BE2C (cell line): ENCODE measurements at regions not wholly inside any gene's neighbourhood (a gene's known extent, or its start where the extent isn't known, plus 50 kb on each side); places are given as distances from the start of the nearest gene placed in this dataset.

ENCODE experiments used
- DNase-seq: peaks from one replicate; pipeline ENCODE4 v3.0.0-alpha.2; 2020
- H3K27me3 ChIP-seq: fragments of 250-450 bp; sonication (Bioruptor Pico); 2 replicates; pipeline ENCODE4 v1.5.1; 2020; ENCODE audit warnings: mild to moderate bottlenecking
- H3K36me3 ChIP-seq: fragments of 250-450 bp; sonication (Bioruptor Pico); 2 replicates; pipeline ENCODE4 v1.5.1; 2020; ENCODE audit warnings: mild to moderate bottlenecking
- H3K4me1 ChIP-seq: fragments of 250-450 bp; sonication (Bioruptor Pico); 2 replicates; pipeline ENCODE4 v1.5.1; 2020
- H3K4me3 ChIP-seq: 2 replicates; pipeline ENCODE4 v1.5.1; 2011; ENCODE audit warnings: low read depth, low read length
- H3K9me3 ChIP-seq: fragments of 250-450 bp; sonication (Bioruptor Pico); 2 replicates; pipeline ENCODE4 v1.5.1; 2020
- CTCF ChIP-seq: IDR thresholded peaks from 2 replicates; pipeline ENCODE4 v1.5.1; 2012; ENCODE audit warnings: mild to moderate bottlenecking, low read depth, low read length

DNA sequence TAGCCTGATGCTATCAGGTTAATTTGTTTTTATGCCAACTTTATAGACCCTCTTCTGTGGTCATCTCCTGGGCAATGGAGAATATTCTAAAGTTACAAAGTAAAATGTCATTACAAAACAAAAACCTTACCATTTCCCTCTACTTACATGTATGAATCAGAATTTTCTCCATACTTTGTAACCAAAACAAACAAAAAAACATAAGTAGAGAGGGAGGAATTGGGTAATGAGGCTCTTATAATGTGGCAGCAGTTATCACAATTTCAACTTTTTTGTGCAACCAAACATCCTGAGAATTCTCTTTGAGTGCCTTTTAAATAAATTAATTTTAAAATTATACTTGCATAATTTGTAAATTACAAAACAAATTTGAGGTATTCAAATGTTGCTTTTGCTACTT, 332.8 kb downstream of the TXNL1 start:
- TF ChIP-seq CTCF: no peak
- Histone ChIP-seq H3K9me3 (no peaks in the 10 kb centered on the region), H3K36me3 (no peaks in the 10 kb centered on the region), H3K4me1 (no peaks in the 10 kb centered on the region), H3K4me3 (no peak overlapping the region), H3K27me3 (no peaks in the 10 kb centered on the region)
- no peak for DNase-seq

- H3K9me3 ChIP-seq: no peaks in the 10 kb centered on the region
- H3K36me3 ChIP-seq: no peaks in the 10 kb centered on the region
- no peaks in the 10 kb centered on the region for H3K4me1 ChIP-seq
- H3K4me3 ChIP-seq: no peak overlapping the region
- TF ChIP-seq CTCF: no peak
- DNase-seq: no peak
- H3K27me3 ChIP-seq: no peaks in the 10 kb centered on the region
These were observed 336.2 kb downstream of the TXNL1 start for GRCh38 chr18:56302156-56302555.

DNA sequence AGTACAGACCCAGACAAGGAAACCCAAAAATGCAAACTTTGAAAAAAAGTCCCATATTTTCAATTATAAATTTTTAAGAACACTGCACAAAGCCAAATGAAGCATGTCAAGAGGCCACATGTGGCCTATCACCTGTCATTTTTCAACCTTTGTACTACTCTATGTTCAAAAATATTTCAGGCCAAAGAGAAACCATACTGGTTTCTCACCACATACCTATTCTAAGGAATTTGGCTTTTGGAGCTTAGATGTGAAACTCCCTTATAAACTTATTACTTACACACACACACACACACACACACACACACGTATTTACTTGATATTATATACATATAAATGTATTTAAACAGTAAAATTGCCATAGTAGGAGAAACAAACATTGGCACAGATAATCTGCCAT, 338.7 kb downstream of the TXNL1 start:
- H3K4me1 ChIP-seq: no peaks in the 10 kb centered on the region
- H3K27me3 ChIP-seq: no peaks in the 10 kb centered on the region
- no peak overlapping the region for H3K4me3 ChIP-seq
- no peak for TF ChIP-seq CTCF
- no peak for DNase-seq
- no peaks in the 10 kb centered on the region for H3K9me3 ChIP-seq
- no peaks in the 10 kb centered on the region for H3K36me3 ChIP-seq

DNA sequence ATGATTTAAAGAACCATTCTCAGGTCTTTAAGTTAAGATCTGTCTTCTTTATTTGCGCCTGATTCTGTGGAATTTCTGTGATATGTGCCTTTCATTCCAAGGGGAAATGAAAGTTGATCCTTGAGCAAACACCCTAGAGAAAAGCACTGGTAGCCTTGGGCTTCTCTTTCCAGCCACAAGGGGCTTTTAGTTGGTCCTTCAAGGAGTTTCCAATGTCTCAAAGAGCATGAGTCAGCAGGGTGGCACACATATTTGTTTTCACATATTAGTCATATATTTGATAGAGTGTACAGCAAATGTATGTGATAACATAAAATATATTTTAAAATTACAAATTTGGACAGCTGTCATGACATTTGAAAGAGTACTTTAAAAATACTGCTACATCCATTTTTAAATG, 339.5 kb downstream of the TXNL1 start:
- H3K4me3 ChIP-seq: no peak overlapping the region
- H3K9me3 ChIP-seq: no peaks in the 10 kb centered on the region
- DNase-seq: no peak

DNA sequence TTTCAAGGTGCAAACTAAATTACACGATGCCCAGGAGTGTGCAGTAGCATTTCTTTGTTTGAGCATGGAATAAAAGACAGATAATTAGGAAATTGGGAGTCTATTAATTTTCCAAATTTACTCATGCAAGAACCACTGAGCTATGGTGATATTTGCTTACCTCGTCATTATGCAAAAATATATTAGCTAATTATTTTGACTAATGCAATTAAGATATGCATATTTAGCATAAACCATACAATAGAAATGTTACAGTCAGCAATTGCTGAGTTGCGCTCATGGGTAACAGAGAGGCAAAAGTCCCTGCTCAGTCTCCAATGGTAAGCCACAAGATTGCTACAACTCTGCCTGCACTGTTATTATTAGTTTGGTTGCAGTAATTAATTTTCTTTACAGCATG, 342.0 kb downstream of the TXNL1 start:
- no peaks in the 10 kb centered on the region for H3K36me3 ChIP-seq
- TF ChIP-seq CTCF: no peak
- no peaks in the 10 kb centered on the region for H3K4me1 ChIP-seq
- H3K27me3 ChIP-seq: no peaks in the 10 kb centered on the region
- H3K4me3 ChIP-seq: no peak overlapping the region
- H3K9me3 ChIP-seq: no peaks in the 10 kb centered on the region
- no peak for DNase-seq

More for the DNA sequence above, 339.5 kb downstream of the TXNL1 start:
- Histone ChIP-seq H3K4me1 (no peaks in the 10 kb centered on the region), H3K36me3 (no peaks in the 10 kb centered on the region), H3K27me3 (no peaks in the 10 kb centered on the region)
- no peak for TF ChIP-seq CTCF

- Histone ChIP-seq H3K9me3 (no peaks in the 10 kb centered on the region), H3K27me3 (no peaks in the 10 kb centered on the region), H3K4me1 (no peaks in the 10 kb centered on the region), H3K4me3 (no peak overlapping the region), H3K36me3 (no peaks in the 10 kb centered on the region)
- no peak for DNase-seq
- no peak for TF ChIP-seq CTCF
These were observed 343.8 kb downstream of the TXNL1 start for GRCh38 chr18:56294484-56295183.
